ENCODE measurements at regions not wholly inside any gene's neighbourhood (a gene's known extent, or its start where the extent isn't known, plus 50 kb on each side); places are given as distances from the start of the nearest gene placed in this dataset.

GRCh38 chr9:87076825-87077224, 129.5 kb upstream of the GAS1 start:
- TF ChIP-seq EZH2 (IDR thresholded peaks at IDR 0.05; ENCODE audit: borderline replicate concordance) (no peak), CTCF (IDR thresholded peaks at IDR 0.05; ENCODE audit: poor library complexity) (no peak)
